ENCODE measurements at regions not wholly inside any gene's neighbourhood (a gene's known extent, or its start where the extent isn't known, plus 50 kb on each side); places are given as distances from the start of the nearest gene placed in this dataset.

- Histone ChIP-seq H2BK120ac (replicated peaks; ENCODE audit: low read depth, low read length) (no peak overlapping the region), H4K20me1 (replicated peaks in 1 of 2; ENCODE audit: control insufficient read depth in 1 of 2, insufficient read depth in 2 of 2, low read length in 2 of 2) (no peaks in the 10 kb centered on the region), H3K4me3 (ENCODE audit: extremely low read depth in 1 of 4, insufficient read depth in 2 of 4, low read depth in 3 of 4, low read length in 4 of 4) (no peak overlapping the region), H2AFZ (ENCODE audit: low read length) (no peak overlapping the region), H3K79me1 (ENCODE audit: low read depth, low read length) (no peaks in the 10 kb centered on the region; the same call in 1 of the 2 replicates), H3K9ac (replicated peaks in 1 of 4; ENCODE audit: extremely low read depth in 1 of 4, low read depth in 3 of 4, low read length in 3 of 4) (no peak overlapping the region), H3K14ac (ENCODE audit: insufficient read length) (no peak overlapping the region), H2BK12ac (ENCODE audit: low read depth, low read length) (no peak overlapping the region), H3K27me3 (replicated peaks in 1 of 4; ENCODE audit: control insufficient read depth in 3 of 4, extremely low read depth in 1 of 4, insufficient read depth in 3 of 4, low read length in 3 of 4) (no peaks in the 10 kb centered on the region), H3K23me2 (ENCODE audit: low read depth, low read length) (no peaks in the 10 kb centered on the region), H3K4me2 (ENCODE audit: insufficient read depth in 1 of 2, low read depth in 2 of 2, low read length in 2 of 2) (no peak overlapping the region), H3K27ac (ENCODE audit: low read depth, low read length) (no peak overlapping the region), H3K79me2 (ENCODE audit: control insufficient read depth in 1 of 2, insufficient read depth in 2 of 2, low read length in 2 of 2) (no peaks in the 10 kb centered on the region), H3K36me3 (ENCODE audit: control insufficient read depth in 2 of 4, insufficient read depth in 4 of 4, low read length in 3 of 4) (no peaks in the 10 kb centered on the region), H3K18ac (ENCODE audit: extremely low read depth, low read length) (no peak overlapping the region), H4K8ac (ENCODE audit: extremely low read depth, insufficient read depth, low read length) (no peak overlapping the region), H4K91ac (replicated peaks; ENCODE audit: insufficient read length, low read length) (no peak overlapping the region), H3K56ac (replicated peaks; ENCODE audit: insufficient read length, low read depth, low read length) (no peak overlapping the region), H2BK5ac (ENCODE audit: low read depth, low read length) (no peak overlapping the region), H3K4me1 (replicated peaks in 1 of 4; ENCODE audit: control insufficient read depth in 3 of 4, insufficient read depth in 4 of 4, low read length in 3 of 4) (peaks cover 0 to 12% (median 3%) of the 10 kb centered on the region in 4 experiments; a peak in 5 of 7 replicates), H2BK15ac (ENCODE audit: low read length) (no peak overlapping the region), H4K5ac (ENCODE audit: insufficient read length, low read depth, low read length) (no peak overlapping the region), H3K9me3 (ENCODE audit: insufficient read depth in 2 of 2, low read depth in 1 of 2, low read length in 1 of 2) (no peaks in the 10 kb centered on the region), H2BK20ac (ENCODE audit: low read length) (no peak overlapping the region), H2AK5ac (ENCODE audit: low read depth, low read length) (no peak overlapping the region), H3K23ac (ENCODE audit: insufficient read length) (no peak overlapping the region), H3K4ac (replicated peaks; ENCODE audit: insufficient read length, low read depth, low read length) (no peak overlapping the region)
- ChIA-PET POLR2A (ENCODE audit: partially characterized antibody) (no interaction called here), CTCF (ENCODE audit: partially characterized antibody) (interaction anchor here (0.7 to 8.7 kb wide), 5 partner anchors 12 to 284 kb away, joined by 4 to 178 read pairs (median 26); partner anchors contain the start of gene ARHGEF3)
- FAIRE-seq (no peak), DNase-seq (ENCODE audit: low read depth in 1 of 2, low spot score in 2 of 2) (no peak)
- WGBS, 2 experiments (ENCODE audit: extremely low coverage in 1 of 2, insufficient coverage in 1 of 2, insufficient read length in 1 of 2, insufficient replicate concordance in 2 of 2, low coverage in 1 of 2, low lambda C conversion rate in 2 of 2, missing lambda C conversion rate in 1 of 2) = 63% methylated on average over 2 of the region's 2 CpGs; no CpG with 5 or more reads in 1 of the 2 experiments
- TF ChIP-seq, protein P1, sequence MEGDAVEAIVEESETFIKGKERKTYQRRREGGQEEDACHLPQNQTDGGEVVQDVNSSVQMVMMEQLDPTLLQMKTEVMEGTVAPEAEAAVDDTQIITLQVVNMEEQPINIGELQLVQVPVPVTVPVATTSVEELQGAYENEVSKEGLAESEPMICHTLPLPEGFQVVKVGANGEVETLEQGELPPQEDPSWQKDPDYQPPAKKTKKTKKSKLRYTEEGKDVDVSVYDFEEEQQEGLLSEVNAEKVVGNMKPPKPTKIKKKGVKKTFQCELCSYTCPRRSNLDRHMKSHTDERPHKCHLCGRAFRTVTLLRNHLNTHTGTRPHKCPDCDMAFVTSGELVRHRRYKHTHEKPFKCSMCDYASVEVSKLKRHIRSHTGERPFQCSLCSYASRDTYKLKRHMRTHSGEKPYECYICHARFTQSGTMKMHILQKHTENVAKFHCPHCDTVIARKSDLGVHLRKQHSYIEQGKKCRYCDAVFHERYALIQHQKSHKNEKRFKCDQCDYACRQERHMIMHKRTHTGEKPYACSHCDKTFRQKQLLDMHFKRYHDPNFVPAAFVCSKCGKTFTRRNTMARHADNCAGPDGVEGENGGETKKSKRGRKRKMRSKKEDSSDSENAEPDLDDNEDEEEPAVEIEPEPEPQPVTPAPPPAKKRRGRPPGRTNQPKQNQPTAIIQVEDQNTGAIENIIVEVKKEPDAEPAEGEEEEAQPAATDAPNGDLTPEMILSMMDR (IDR thresholded peaks at IDR 0.05; ENCODE audit: control extremely low read depth in 1 of 3, insufficient read depth in 1 of 3, low read depth in 1 of 3, low read length in 3 of 3) = no peak
- TF ChIP-seq SUZ12 (IDR thresholded peaks at IDR 0.05; ENCODE audit: low read length) (no peak), HDAC2 (IDR thresholded peaks at IDR 0.05; ENCODE audit: borderline replicate concordance in 1 of 2, low read depth in 2 of 2, low read length in 2 of 2) (no peak), SP1 (IDR thresholded peaks at IDR 0.05; ENCODE audit: low read depth, low read length) (no peak), TAF7 (optimal IDR thresholded peaks at IDR 0.05; ENCODE audit: borderline replicate concordance, low read depth, low read length) (no peak), ASH2L (IDR thresholded peaks at IDR 0.05; ENCODE audit: low read length) (no peak), TEAD4 (IDR thresholded peaks at IDR 0.05; ENCODE audit: low read depth, low read length) (no peak), CBX5 (IDR thresholded peaks at IDR 0.05; ENCODE audit: low read depth, low read length) (no peak), USF2 (IDR thresholded peaks at IDR 0.05; ENCODE audit: low read length) (no peak)
- TF ChIP-seq, protein P2, sequence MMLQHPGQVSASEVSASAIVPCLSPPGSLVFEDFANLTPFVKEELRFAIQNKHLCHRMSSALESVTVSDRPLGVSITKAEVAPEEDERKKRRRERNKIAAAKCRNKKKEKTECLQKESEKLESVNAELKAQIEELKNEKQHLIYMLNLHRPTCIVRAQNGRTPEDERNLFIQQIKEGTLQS (IDR thresholded peaks at IDR 0.05; ENCODE audit: insufficient read depth, low read depth, low read length) = no peak
Observed at GRCh38 chr3:56985878-56986277, 74.6 kb upstream of the SPATA12 start.
